ENCODE measurements at regions not wholly inside any gene's neighbourhood (a gene's known extent, or its start where the extent isn't known, plus 50 kb on each side); places are given as distances from the start of the nearest gene placed in this dataset.

- TF ChIP-seq CTCF (IDR thresholded peaks at IDR 0.05) (no peak), POLR2A (IDR thresholded peaks at IDR 0.05) (no peak), EP300 (IDR thresholded peaks at IDR 0.05) (no peak)
Measured at GRCh38 chr1:82788660-82789059, 987.9 kb downstream of the ADGRL2 start.

Measured in stomach (tissue), 4 donors.